IMR-90 (cell line): ENCODE measurements at regions not wholly inside any gene's neighbourhood (a gene's known extent, or its start where the extent isn't known, plus 50 kb on each side); places are given as distances from the start of the nearest gene placed in this dataset.

Experiments used
- ATAC-seq: fragments of 200-7000 bp; cut with Tn5 transposase; 2 replicates; pipeline ENCODE4 v1.9.1; 2020; ENCODE audit warnings: low read depth, mild to moderate bottlenecking, moderate library complexity
- BruUV-seq: library from RNA; stranded (reverse); fragments of 400-500 nt; replicated peaks from 2 replicates; lab custom pipeline; 2021; lab: Mats Ljungman, UMichigan
- CTCF ChIA-PET: fragments of 300-600 bp; formaldehyde crosslinking; extraction: SDS; loops from one replicate; lab custom pipeline; 2021; ENCODE audit warnings: antibody characterized with exemption; lab: Yijun Ruan, JAX
- POLR2A ChIA-PET: fragments of 300-600 bp; sonication (Branson Sonifier 250); formaldehyde crosslinking; loops from one replicate; lab custom pipeline; 2022; ENCODE audit warnings: antibody characterized with exemption; ENCODE audit not compliant: unreplicated experiment; lab: Charles Lee
- DNase-seq: peaks from one replicate; pipeline ENCODE4 v3.0.0; 2013
- H2AFZ ChIP-seq: replicated peaks from 2 replicates; pipeline ENCODE3; 2013; ENCODE audit warnings: low read length, mild to moderate bottlenecking; ENCODE audit not compliant: poor library complexity
- H2AK5ac ChIP-seq: 2 replicates; pipeline ENCODE4 v1.6.1; 2013; ENCODE audit warnings: low read depth, low read length, inconsistent platforms
- H2AK9ac ChIP-seq: replicated peaks from 2 replicates; pipeline ENCODE3; 2013; ENCODE audit warnings: mild to moderate bottlenecking, low read depth, low read length, moderate library complexity; ENCODE audit not compliant: poor library complexity
- H2BK120ac ChIP-seq: 2 replicates; pipeline ENCODE4 v1.6.1; 2013; ENCODE audit warnings: low read depth, low read length, inconsistent platforms
- H2BK15ac ChIP-seq: 3 replicates; pipeline ENCODE4 v1.6.1; 2013; ENCODE audit warnings: low read depth, low read length, inconsistent platforms
- H2BK20ac ChIP-seq: 2 replicates; pipeline ENCODE4 v1.6.1; 2013; ENCODE audit warnings: low read depth, mild to moderate bottlenecking, inconsistent platforms, low read length, moderate library complexity
- H2BK5ac ChIP-seq: 2 replicates; pipeline ENCODE4 v1.6.1; 2013; ENCODE audit warnings: mild to moderate bottlenecking, low read depth, low read length, inconsistent platforms; ENCODE audit not compliant: poor library complexity, severe bottlenecking
- H3K14ac ChIP-seq: replicated peaks from 2 replicates; pipeline ENCODE4 v1.6.1; 2013; ENCODE audit warnings: low read depth, low read length, inconsistent platforms
- H3K18ac ChIP-seq: 2 replicates; pipeline ENCODE4 v1.6.1; 2013; ENCODE audit warnings: low read depth, low read length, control low read depth
- H3K23ac ChIP-seq: 2 replicates; pipeline ENCODE4 v1.6.1; 2013; ENCODE audit warnings: low read depth, low read length, inconsistent platforms
- H3K27ac ChIP-seq: 2 replicates; pipeline ENCODE4 v1.5.1; 2013; ENCODE audit warnings: mild to moderate bottlenecking, control low read depth, low read length; ENCODE audit not compliant: insufficient read depth
- H3K27me3 ChIP-seq: 2 replicates; pipeline ENCODE4 v1.6.1; 2013; ENCODE audit warnings: low read length; ENCODE audit not compliant: control insufficient read depth, insufficient read depth
- H3K36me3 ChIP-seq: 2 replicates; pipeline ENCODE4 v1.6.1; 2013; ENCODE audit warnings: low read length, mixed read lengths; ENCODE audit not compliant: control insufficient read depth, insufficient read depth
- H3K4ac ChIP-seq: 2 replicates; pipeline ENCODE4 v1.6.1; 2013; ENCODE audit warnings: low read depth, low read length, inconsistent platforms
- H3K4me1 ChIP-seq: 2 replicates; pipeline ENCODE4 v1.6.1; 2013; ENCODE audit warnings: low read length, mixed read lengths; ENCODE audit not compliant: control insufficient read depth, insufficient read depth
- H3K4me2 ChIP-seq: 2 replicates; pipeline ENCODE4 v1.6.1; 2013; ENCODE audit warnings: low read depth, mild to moderate bottlenecking, control low read depth, low read length, moderate library complexity
- H3K4me3 ChIP-seq: 2 replicates; pipeline ENCODE4 v1.5.1; 2013; ENCODE audit warnings: low read depth, mild to moderate bottlenecking, control low read depth, low read length, moderate library complexity; ENCODE audit not compliant: insufficient read depth
- H3K56ac ChIP-seq: 2 replicates; pipeline ENCODE4 v1.6.1; 2013; ENCODE audit warnings: low read length, inconsistent platforms; ENCODE audit not compliant: insufficient read depth; ENCODE audit errors: extremely low read depth
- H3K79me1 ChIP-seq, 2 experiments: 2 replicates each; pipeline ENCODE4 v1.6.1; 2013; ENCODE audit warnings: low read length in 2 of 2, inconsistent platforms in 1 of 2, low read depth in 1 of 2
- H3K9ac ChIP-seq: 2 replicates; pipeline ENCODE4 v1.6.1; 2013; ENCODE audit warnings: low read depth, low read length, control low read depth
- H3K9me1 ChIP-seq: 2 replicates; pipeline ENCODE4 v1.6.1; 2013; ENCODE audit warnings: low read length, inconsistent platforms; ENCODE audit not compliant: insufficient read depth
- H3K9me3 ChIP-seq: 2 replicates; pipeline ENCODE4 v1.6.1; 2013; ENCODE audit warnings: low read length; ENCODE audit not compliant: control insufficient read depth, insufficient read depth
- H4K20me1 ChIP-seq: 2 replicates; pipeline ENCODE4 v1.6.1; 2013; ENCODE audit warnings: low read length, inconsistent platforms; ENCODE audit not compliant: insufficient read depth
- H4K5ac ChIP-seq: 2 replicates; pipeline ENCODE4 v1.6.1; 2013; ENCODE audit warnings: mild to moderate bottlenecking, low read depth, low read length, control low read depth
- H4K8ac ChIP-seq, 2 experiments: 2 replicates each; pipeline ENCODE4 v1.6.1; 2013; ENCODE audit warnings: low read depth in 2 of 2, low read length in 2 of 2, control low read depth in 1 of 2, inconsistent platforms in 1 of 2
- H4K91ac ChIP-seq: 2 replicates; pipeline ENCODE4 v1.6.1; 2013; ENCODE audit warnings: low read depth, low read length, inconsistent platforms; ENCODE audit not compliant: insufficient read depth
- BHLHE40 ChIP-seq: fragments of 150-350 bp; IDR thresholded peaks from 2 replicates; pipeline ENCODE4 v1.6.1; 2016; ENCODE audit warnings: mild to moderate bottlenecking, low read depth, low read length
- CEBPB ChIP-seq: IDR thresholded peaks from 2 replicates; pipeline ENCODE4 v1.6.1; 2012; ENCODE audit warnings: low read depth, low read length, improper control_type of control experiment
- CHD1 ChIP-seq: IDR thresholded peaks from 2 replicates; pipeline ENCODE4 v1.6.1; 2012; ENCODE audit warnings: low read depth, low read length, improper control_type of control experiment
- FOS ChIP-seq: fragments of 150-350 bp; IDR thresholded peaks from 2 replicates; pipeline ENCODE4 v1.6.1; 2016; ENCODE audit warnings: low read depth, low read length
- MAFK ChIP-seq: IDR thresholded peaks from 2 replicates; pipeline ENCODE4 v1.6.1; 2012; ENCODE audit warnings: low read depth, low read length, improper control_type of control experiment
- MAZ ChIP-seq: IDR thresholded peaks from 2 replicates; pipeline ENCODE4 v1.6.1; 2012; ENCODE audit warnings: low read depth, mild to moderate bottlenecking, low read length, improper control_type of control experiment, moderate library complexity, borderline replicate concordance
- MXI1 ChIP-seq: IDR thresholded peaks from 2 replicates; pipeline ENCODE4 v1.6.1; 2012; ENCODE audit warnings: low read depth, mild to moderate bottlenecking, low read length, moderate library complexity, borderline replicate concordance
- NFE2L2 ChIP-seq: fragments of 150-350 bp; IDR thresholded peaks from 2 replicates; pipeline ENCODE4 v1.6.1; 2016; ENCODE audit warnings: low read depth, mild to moderate bottlenecking, low read length
- POLR2A ChIP-seq: IDR thresholded peaks from 2 replicates; pipeline ENCODE4 v1.6.1; 2012; ENCODE audit warnings: mild to moderate bottlenecking, low read depth, low read length
- RAD21 ChIP-seq: IDR thresholded peaks from 2 replicates; pipeline ENCODE4 v1.6.1; 2012; ENCODE audit warnings: low read length, improper control_type of control experiment
- RCOR1 ChIP-seq: IDR thresholded peaks from 2 replicates; pipeline ENCODE4 v1.6.1; 2012; ENCODE audit warnings: mild to moderate bottlenecking, low read length, improper control_type of control experiment; ENCODE audit not compliant: insufficient replicate concordance
- RFX5 ChIP-seq: IDR thresholded peaks from 2 replicates; pipeline ENCODE4 v1.8.0; 2012; ENCODE audit warnings: low read depth, mild to moderate bottlenecking, low read length, moderate library complexity
- SMC3 ChIP-seq: fragments of 150-350 bp; IDR thresholded peaks from 2 replicates; pipeline ENCODE4 v1.6.1; 2016; ENCODE audit warnings: low read depth, mild to moderate bottlenecking, antibody characterized with exemption, low read length, moderate library complexity
- WGBS, 2 experiments: methylation state at CpG; one replicate each; pipeline versions ENCODE4 v1.1.5 to v1.1.7; 2013; ENCODE audit warnings: missing lambda C conversion rate in 2 of 2; ENCODE audit not compliant: insufficient read length in 1 of 2; ENCODE audit errors: extremely low coverage in 2 of 2; 5-methylcytosine and 5-hydroxymethylcytosine counted together
- dilution Hi-C: fragments of 300-500 bp; cut with HindIII; formaldehyde crosslinking; loops from one replicate; pipeline ENCODE4 v1.14.3; 2018; ENCODE audit warnings: low sequenced_read_pairs; ENCODE audit not compliant: unreplicated experiment
- in situ Hi-C: fragments of 300-500 bp; cut with MboI; formaldehyde crosslinking; loops from 3 replicates; pipeline ENCODE4 v1.14.3; 2019; ENCODE audit warnings: low sequenced_read_pairs, inconsistent platforms, mixed read lengths
- intact Hi-C: fragments of 100-400 bp; cut with micrococcal nuclease; formaldehyde crosslinking; loops from 2 replicates; pipeline ENCODE4 v1.10.0; 2022
- TF ChIP-seq, protein P1 (sequence below): fragments of 150-350 bp; IDR thresholded peaks from 2 replicates; pipeline ENCODE4 v1.6.1; 2017; ENCODE audit warnings: mild to moderate bottlenecking, antibody characterized with exemption, low read length, low read depth
- TF ChIP-seq, protein P2 (sequence below): conservative IDR thresholded peaks from 2 replicates; pipeline ENCODE4 v1.5.1; 2012; ENCODE audit warnings: mild to moderate bottlenecking, low read depth, low read length, improper control_type of control experiment
- TF ChIP-seq, protein P3 (sequence below): fragments of 150-350 bp; IDR thresholded peaks from 2 replicates; pipeline ENCODE4 v1.6.1; 2016; ENCODE audit warnings: low read depth, mild to moderate bottlenecking, low read length, moderate library complexity, borderline replicate concordance

DNA sequence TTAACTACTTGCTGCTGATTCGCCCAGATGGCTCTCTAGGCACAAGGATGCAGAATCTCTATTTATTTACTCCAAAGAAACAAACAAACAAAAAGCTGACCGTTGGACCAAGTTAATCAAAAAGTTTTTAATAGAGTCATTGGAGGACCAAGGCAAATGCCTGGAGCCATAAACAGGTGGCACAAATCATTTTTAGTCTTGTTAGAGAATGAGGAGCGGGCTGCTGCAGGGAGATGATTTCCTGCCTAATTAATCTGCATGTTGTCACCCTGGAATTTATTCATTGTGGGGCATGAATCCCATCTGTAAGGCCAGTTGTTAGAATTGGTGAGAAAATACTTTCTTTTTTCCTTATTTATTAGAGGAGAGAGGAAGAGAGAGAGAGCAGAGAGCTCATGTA lies 147.4 kb upstream of the GATB start:
- no peak for ATAC-seq
- Histone ChIP-seq H3K4me2 (no peak overlapping the region), H3K23ac (no peak overlapping the region), H3K4me3 (no peak overlapping the region), H3K18ac (no peak overlapping the region), H2AK5ac (no peak overlapping the region), H2BK5ac (no peak overlapping the region), H2BK120ac (no peak overlapping the region), H2AFZ (no peak overlapping the region), H3K56ac (no peak overlapping the region), H3K9me1 (no peaks in the 10 kb centered on the region), H3K79me1 (no peaks in the 10 kb centered on the region), H4K5ac (no peak overlapping the region), H3K27me3 (peaks cover 20% of the 10 kb centered on the region), H3K4me1 (no peaks in the 10 kb centered on the region), H3K14ac (no peak overlapping the region), H3K9ac (no peak overlapping the region), H3K36me3 (no peaks in the 10 kb centered on the region), H2AK9ac (no peak overlapping the region), H4K20me1 (no peaks in the 10 kb centered on the region), H4K8ac (no peak overlapping the region), H3K27ac (no peak overlapping the region), H2BK15ac (no peak overlapping the region), H3K9me3 (no peaks in the 10 kb centered on the region), H2BK20ac (no peak overlapping the region), H3K4ac (no peak overlapping the region), H4K91ac (no peak overlapping the region)
- no TSS peak for BruUV-seq
- dilution Hi-C loops (no loop called here), in situ Hi-C loops (no loop called here), intact Hi-C loops (no loop called here)
- CTCF ChIA-PET, result interaction anchor here (1.2 kb wide), 1 partner anchor 9 kb away, joined by 7 read pairs; no protein-coding TSS in a partner anchor
- no peak for DNase-seq
- POLR2A ChIA-PET, result no interaction called here
- 0% methylated on average over 1 of the region's 3 CpGs; no CpG with 5 or more reads in 1 of the 2 experiments for WGBS, 2 experiments
- TF ChIP-seq CEBPB (no peak), CHD1 (no peak), RAD21 (no peak), BHLHE40 (no peak), MAZ (no peak), MAFK (no peak), FOS (no peak), RFX5 (no peak), POLR2A (no peak), RCOR1 (no peak), SMC3 (no peak), NFE2L2 (no peak), MXI1 (no peak)
- TF ChIP-seq, protein P1, sequence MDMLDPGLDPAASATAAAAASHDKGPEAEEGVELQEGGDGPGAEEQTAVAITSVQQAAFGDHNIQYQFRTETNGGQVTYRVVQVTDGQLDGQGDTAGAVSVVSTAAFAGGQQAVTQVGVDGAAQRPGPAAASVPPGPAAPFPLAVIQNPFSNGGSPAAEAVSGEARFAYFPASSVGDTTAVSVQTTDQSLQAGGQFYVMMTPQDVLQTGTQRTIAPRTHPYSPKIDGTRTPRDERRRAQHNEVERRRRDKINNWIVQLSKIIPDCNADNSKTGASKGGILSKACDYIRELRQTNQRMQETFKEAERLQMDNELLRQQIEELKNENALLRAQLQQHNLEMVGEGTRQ, result no peak
- TF ChIP-seq, protein P2, sequence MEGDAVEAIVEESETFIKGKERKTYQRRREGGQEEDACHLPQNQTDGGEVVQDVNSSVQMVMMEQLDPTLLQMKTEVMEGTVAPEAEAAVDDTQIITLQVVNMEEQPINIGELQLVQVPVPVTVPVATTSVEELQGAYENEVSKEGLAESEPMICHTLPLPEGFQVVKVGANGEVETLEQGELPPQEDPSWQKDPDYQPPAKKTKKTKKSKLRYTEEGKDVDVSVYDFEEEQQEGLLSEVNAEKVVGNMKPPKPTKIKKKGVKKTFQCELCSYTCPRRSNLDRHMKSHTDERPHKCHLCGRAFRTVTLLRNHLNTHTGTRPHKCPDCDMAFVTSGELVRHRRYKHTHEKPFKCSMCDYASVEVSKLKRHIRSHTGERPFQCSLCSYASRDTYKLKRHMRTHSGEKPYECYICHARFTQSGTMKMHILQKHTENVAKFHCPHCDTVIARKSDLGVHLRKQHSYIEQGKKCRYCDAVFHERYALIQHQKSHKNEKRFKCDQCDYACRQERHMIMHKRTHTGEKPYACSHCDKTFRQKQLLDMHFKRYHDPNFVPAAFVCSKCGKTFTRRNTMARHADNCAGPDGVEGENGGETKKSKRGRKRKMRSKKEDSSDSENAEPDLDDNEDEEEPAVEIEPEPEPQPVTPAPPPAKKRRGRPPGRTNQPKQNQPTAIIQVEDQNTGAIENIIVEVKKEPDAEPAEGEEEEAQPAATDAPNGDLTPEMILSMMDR, result no peak
- TF ChIP-seq, protein P3, sequence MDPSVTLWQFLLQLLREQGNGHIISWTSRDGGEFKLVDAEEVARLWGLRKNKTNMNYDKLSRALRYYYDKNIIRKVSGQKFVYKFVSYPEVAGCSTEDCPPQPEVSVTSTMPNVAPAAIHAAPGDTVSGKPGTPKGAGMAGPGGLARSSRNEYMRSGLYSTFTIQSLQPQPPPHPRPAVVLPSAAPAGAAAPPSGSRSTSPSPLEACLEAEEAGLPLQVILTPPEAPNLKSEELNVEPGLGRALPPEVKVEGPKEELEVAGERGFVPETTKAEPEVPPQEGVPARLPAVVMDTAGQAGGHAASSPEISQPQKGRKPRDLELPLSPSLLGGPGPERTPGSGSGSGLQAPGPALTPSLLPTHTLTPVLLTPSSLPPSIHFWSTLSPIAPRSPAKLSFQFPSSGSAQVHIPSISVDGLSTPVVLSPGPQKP, result no peak
